ENCODE measurements at regions not wholly inside any gene's neighbourhood (a gene's known extent, or its start where the extent isn't known, plus 50 kb on each side); places are given as distances from the start of the nearest gene placed in this dataset.
"Not testable (repeated sequence)": the region's sequence is repeated elsewhere in the genome, so short reads cannot be mapped to it uniquely, and the experiment has no call there.

DNA sequence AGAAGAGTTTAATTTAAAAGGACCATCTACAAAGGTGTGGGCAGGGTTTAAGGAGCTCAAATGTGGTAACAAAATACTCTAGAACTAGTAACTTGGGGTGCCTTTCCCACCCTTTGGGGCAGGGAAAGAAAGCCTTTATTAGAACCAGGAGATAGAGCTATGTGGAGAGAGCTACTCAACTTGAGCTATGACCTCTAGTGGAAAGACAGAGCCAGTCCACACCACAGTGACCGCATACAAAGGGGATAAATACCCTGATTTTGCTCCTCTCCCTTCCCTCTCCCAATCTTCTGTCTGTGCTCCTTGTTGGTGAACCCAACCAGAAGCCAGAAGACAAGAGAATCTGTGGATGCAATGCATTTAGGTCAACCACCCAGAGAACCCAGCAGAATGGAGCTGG is 54.4 kb upstream of the JAK1 start:
- DNase-seq (ENCODE audit: low spot score) = no peak

DNA sequence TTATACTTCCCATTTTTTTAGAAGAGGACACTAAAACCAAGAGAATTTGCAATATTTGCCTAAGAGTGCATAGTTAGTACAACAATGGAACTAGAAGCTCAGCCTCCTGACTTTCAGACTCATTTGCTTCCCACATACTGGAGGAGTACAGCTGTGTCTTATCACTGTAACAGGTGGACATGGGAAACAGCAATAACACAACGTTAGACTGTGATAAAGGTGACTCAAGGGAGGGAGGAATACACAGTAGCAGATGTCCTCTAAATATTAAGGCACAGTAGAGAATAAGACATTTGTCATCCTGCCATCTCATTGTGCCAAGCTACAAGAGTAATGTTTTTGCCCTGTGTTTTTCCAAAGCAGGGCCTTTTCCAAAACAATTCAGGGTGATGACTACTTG is 55.4 kb upstream of the JAK1 start:
- no peak for DNase-seq (ENCODE audit: low spot score)

DNA sequence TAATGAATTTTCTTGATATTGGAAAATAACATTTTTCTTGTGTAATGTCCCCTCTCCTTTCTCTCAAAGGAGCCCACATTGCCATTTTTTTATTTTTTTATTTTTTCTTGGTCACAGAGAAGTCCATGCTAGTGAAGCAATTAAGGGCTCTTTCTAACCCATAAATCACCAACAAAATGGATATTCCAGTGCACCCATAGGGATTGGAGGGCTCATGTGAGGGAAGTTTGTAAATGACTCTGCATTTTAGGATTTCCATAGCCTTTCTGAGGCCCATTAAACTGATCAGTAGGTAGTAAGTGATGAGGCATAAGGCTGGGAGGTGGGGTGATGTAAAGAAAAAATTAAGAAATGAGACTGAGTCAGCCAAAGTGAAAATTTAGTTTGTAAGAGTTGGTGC is 55.9 kb upstream of the JAK1 start:
- no peak for DNase-seq (ENCODE audit: low spot score)

DNA sequence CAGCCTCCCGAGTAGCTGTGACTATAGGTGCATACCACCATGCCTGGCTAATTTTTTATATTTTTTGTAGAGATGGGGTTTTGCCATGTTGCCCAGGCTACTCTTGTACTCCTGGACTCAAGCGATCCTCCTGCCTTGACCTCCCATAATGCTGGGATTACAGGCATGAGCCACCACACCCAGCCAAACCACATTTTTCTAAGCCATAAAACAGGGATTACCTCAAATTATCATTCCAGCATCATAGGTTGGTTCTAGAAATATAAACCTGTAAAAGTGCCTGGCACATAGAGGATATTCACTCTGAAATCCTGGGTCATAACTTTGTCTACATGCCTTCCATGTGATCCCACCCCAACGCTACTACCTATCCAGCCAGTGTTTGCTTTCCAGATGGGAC is 59.4 kb upstream of the JAK1 start:
- no peak for DNase-seq (ENCODE audit: low spot score)

DNA sequence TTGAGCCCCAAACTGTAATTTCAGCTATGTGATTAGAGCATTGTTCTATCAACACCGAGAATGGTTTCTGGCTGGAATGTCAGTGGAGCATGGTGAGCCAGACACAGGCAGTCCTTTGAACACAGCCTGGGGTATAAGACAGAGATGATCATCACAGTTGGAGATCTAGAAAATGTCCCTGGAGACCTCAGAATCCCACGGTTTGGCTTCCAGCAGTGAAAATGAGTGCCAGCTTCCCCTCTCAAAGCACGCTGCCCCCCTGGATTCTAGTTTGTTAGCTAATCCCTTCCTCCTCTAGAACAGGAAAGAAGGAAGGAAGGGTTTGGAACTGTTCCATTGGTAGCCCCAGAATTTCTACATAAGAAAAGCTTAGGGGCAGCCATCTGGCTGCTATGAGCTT is 59.9 kb upstream of the JAK1 start:
- no peak for DNase-seq (ENCODE audit: low spot score)

DNA sequence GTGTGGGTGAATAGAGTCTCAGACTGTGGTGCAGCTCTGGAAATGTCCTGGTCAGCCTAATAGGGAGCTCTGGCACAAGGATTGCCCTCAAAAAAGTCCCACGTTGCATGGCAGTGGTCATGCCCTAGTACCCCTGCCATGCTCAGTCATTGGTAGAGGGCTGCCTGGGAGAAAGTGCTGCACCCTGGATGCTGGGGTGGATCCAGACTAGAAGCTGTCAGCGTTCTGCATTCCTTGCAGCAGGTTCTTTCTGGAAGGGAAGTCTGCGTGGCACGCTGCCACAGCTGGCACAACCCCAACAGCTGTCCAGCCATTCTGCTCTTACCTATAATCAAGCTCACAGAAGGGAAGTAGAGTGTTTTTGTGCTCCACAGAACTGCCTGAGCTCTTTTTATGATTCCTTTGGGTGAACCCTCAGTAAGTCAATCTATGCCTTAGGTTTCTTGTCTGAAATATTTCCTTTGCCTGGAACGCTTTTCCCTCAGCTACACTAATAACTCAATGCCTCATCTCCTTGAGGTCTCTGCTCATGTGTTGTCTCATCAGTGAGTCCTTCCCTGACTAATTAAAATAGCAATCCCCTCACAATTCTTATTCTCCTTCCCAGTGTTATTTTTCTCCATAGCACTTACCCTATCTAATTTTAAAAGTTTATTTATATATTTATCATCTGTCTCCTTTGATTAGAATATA is 61.5 kb upstream of the JAK1 start:
- no peak for DNase-seq (ENCODE audit: low spot score)

DNA sequence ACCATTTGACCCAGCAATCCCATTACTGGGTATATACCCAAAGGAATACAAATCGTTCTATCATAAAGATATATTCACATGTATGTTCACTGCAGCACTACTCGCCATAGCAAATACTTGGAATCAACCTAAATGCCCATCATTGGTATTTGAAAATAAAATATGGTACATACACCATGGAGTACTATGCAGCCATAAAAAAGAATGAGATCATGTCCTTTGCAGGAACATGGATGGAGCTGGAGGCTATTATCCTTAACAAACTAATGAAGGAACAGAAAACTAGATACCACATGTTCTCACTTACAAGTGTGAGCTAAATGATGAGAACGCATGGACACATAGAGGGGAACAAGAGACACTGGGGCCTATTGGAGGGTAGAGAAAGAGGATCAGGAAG is 63.1 kb upstream of the JAK1 start:
- not testable (repeated sequence) for DNase-seq (ENCODE audit: low spot score)

DNA sequence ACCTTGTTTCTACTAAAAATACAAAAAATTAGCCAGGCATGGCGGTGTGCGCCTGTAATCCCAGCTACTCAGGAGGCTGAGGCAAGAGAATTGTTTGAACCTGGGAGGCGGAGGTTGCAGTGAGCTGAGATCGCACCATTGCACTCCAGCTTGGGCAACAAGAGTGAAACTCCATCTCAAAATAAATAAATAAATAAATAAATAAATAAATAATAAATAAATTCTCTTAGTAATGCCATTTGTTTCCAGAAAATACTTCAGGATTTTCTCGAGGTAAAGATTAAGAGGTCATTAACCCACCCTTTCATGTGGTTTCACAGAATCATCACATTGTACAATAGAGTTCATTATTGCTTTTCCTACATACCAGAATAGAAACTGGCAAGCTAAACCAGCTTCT is 68.5 kb upstream of the JAK1 start:
- DNase-seq (ENCODE audit: low spot score) = not testable (repeated sequence)

DNA sequence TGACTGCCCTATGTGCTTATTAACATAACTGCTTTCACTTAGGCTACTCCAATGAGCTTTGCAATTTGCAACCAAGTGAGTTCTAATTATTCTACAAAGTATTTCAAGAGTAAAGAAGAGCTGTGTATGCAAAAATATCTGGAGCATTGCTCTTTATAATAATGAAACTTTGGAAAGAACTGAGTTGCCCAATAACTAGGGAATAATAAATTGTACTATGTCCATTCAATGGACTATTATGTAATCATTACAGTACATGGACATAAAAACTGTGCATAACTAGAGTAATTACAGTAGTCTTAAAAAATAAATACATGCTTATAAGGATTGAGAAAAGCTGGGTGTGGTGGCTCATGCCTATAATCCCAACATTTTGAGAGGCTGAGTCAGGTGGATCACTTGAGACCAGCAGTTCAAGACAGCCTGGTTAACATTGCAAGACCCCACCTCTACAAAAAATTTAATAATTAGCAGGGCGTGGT is 70.3 kb upstream of the JAK1 start:
- no peak for DNase-seq (ENCODE audit: low spot score)

DNA sequence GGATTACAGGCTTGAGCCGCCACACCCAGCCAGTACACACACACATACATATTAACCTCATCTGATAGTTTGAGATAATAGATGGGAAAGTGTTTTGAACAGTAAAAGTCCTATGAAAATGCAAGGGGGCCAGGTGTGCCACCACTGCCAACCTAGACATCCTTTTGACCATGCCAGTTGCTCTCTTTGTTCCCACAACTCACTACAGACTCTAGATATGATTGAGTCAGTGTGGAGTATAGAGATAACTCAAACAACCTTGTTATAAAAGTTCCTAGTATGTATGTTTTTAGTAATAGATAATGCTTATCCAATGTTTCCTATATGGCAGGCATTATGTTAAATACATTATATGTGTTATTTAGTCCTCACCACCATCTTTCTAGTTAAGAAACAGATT is 72.7 kb upstream of the JAK1 start:
- DNase-seq (ENCODE audit: low spot score) = no peak

DNA sequence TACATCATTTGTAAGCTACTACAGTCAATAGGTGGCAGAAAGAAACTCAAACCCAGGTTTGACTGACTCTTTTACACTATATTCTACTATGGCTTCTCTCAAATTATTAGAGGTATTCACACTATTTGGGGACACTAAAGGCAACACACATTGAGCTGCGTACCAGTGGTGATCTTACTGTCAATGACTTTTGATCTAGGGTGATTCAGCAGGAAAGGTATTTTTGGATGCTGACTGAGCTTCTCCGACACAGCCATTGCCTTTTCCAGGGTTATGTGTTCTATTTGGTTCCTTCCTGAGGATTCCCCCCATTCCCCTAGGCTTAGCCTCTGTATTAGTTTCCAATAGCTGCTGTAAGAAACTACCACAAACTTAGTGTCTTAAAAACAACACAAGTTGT is 73.2 kb upstream of the JAK1 start:
- no peak for DNase-seq (ENCODE audit: low spot score)

DNA sequence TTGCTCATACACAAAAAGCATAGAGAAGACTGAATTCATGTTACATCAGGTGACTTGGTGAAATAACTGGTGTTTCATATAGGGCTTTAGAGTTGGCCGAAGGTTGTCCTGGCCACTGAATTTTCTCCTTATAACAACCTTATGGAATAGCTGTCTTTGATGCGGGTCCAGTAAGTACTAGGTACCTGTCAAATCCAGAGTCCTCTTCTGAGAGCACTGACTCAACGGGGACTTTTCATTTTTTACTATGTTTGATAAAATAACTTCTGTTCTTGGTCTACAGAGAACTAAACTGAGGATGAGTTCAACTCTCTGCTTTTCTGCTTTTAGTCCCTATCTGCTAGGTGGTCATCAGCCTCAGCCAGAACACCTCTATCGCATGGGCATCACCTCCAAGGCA is 76.1 kb upstream of the JAK1 start:
- no peak for DNase-seq (ENCODE audit: low spot score)

DNA sequence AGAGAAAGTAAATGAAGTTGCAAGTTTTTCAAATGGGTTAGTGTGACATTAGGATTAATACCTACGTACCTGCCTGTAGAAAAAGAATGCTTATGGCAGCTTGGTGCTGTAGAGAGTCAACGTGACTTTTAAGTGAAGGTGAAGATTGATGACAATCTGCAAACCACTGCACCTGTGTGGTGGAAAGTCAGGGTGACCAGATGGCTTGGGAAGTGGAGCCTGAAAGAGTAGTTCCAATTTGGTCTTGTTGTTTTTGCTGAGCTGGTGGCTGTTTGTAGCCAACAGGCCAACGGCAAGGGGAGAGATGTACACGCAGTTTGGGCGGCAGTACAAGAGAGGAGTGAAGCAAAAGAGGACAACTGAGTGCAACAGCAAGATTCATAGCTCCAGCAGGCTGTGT is 78.1 kb upstream of the JAK1 start:
- DNase-seq (ENCODE audit: low spot score) = no peak

DNA sequence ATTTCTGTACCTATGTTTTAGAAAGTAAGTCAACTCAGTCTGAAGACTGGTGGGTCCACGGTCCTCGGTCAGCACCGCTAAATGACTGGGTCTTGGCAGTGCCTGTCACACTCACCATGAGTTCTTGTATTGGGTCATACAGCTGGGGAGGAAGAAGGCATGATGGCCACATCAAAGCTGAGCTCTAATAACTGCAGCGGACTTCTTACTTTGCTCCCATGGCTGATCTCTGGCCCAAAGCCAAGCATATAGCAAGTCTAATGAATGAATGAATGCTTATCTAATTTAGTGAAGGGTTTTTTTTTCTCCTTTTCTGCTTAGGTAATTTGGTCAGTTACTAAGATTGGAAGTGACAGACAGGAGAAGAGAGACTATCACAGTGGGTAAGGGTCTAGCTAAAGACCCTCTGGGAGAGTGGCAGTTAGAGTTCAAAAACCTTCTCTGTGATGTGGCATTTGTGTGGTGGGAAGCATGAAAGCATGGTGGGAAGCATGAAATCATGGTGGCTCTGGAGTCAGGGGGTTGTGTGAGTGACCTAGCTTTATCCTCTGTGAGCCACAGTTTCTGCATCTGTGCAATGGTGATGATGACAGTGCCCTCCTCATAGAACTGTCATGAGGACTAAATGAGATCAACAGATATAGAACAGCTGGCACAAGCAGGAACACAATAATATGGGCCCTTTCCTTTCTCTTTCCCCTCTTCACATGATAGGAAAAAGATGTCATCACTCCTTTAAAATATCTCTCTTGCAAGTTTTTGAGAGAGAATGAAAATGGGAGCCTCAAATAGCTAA is 78.9 kb upstream of the JAK1 start:
- DNase-seq (ENCODE audit: low spot score) = no peak

DNA sequence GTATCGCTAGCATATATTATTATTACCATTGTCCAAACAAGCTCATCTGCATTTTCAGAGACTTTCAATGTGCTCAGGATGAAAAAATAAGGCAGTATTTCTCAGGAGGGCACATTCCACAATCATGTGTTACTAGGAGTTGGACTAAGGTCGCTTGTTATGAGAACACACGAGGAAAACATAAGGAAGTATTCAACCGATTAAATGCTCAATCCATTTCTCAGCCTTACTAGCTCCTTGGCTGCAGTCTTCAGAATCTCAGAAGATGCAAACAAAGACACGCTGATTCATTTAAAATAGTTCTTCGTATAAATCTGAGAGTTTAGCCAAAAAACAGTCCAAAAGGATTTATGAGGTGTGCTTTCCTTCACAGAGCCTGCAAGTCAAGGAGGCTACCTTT is 82.0 kb upstream of the JAK1 start:
- DNase-seq (ENCODE audit: low spot score) = no peak

DNA sequence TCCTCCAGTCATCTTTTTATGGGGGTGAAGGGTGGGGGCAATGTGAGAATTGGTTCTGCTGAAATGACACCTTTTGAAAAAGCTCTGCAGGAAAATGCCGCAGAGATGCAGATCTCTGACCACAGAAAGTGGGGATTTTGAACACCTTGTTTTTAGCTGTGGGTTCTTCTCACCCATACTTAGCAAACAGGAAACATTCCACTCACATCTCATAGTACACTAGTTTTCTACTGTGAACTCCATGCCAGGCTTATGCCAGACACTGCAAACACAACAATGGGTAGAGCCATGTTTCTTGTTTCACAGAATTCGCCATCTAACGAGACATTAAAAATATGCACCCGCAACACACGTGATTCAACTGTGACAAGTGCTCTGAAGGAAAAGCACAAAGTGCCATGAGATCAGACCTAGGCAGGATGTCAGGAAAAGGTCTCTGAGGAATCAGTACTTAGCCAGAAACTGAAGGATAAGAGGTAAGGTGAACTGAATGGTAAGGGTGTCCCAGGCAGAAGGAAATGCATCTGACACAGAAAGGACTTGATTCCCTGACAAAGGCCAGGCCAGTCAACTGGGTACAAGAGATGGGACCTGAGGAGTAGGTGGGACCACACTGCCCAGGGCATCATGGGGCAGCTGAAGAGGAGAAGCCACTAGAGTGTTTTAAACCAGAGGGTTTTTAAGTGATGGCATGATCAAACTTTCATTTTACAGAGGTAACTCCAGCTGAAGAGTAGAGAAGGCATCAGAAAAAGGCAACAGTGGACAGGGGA is 83.8 kb upstream of the JAK1 start:
- no peak for DNase-seq (ENCODE audit: low spot score)

DNA sequence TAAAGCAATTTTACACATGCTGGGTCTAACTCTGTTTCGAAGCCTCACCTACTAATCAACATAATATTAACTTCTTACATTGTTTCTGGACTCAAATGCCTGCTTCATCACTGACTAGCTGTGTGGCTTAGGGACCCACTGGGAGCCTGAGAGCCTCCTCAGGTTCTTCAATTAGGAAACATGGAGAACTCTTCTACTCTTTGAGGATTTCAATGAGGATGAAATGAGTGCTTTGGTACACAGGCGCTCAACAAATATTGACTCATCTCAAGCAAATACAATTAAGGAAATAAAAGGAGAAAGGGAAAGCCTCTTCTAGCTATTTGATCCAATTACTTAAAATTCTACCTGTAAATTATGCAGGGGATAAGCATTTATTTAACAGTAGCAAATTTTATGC is 84.4 kb upstream of the JAK1 start:
- DNase-seq (ENCODE audit: low spot score) = no peak

DNA sequence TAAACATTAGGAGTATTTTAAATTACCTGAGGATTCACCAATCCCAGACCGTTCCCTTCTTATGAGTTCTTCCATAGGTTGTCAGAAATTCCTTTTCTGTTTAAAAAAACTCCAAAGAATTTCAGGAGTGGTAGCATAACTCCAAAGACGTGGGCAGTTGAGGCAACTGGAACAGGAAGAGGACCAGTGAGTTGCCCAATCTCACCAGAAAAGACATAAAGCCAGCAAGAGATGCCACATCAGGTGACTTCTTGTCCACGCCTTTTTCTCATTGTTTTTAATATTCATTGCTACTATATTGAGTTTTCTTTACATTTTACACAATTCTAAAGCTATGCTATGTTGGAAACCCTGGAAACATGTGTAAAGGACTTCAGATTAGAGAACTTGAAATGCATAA is 88.1 kb upstream of the JAK1 start:
- DNase-seq (ENCODE audit: low spot score) = no peak

DNA sequence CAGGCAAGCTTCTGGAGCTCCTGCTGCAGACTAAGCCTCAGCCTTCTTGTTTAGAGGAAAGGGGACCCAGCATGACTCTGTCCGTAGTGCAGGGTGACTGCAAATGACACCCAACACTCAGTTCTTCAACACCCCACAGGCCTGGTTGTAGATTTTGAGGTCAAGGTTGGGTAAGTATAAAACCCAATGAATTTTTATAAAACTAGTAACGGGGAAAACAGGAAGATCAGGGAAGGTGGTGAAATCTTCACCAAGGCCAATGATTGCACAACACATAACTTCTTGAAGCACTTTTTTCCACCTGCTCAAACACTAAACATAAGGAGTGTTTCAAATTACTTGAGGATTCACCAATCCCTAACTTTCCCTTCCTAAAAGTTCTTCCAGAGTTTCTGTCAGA is 89.4 kb upstream of the JAK1 start:
- DNase-seq (ENCODE audit: low spot score) = no peak

DNA sequence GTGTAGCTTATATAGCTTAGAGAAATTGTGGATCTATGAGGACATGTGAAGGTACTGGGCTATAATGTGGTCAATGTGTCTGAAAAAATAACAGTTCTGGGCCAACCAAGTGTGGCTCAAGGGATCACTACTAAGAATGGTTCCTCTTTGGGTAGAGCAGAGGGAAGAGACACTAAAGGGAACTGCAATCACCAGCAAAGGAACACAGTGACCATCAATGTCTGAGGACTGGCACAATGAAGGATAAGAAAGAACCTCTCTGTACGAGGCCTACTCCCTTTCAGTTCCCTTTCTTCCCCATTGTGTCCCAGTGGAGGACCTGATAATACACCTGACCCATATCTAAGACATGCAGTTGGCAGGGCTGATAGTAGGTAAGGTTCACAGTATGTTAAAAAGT is 89.9 kb upstream of the JAK1 start:
- DNase-seq (ENCODE audit: low spot score) = no peak

DNA sequence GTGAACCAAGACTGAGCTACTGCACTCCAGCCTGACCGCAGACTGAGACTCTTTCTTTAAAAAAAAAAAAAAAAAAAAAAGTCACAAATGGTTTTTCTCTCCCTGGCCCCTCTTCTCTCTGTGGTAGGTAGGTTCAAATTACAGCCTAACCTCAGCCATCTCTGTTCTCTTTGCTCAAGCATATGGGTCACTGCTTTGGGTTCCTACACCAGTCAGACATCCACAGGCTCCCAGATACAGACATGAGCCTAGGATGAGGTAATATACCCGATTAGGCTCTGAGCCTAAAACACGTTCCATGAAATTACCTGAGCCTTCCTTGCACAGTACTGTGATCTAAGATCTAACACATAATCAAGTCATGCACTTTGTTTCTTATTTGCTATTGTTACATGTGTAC is 90.5 kb upstream of the JAK1 start:
- DNase-seq (ENCODE audit: low spot score) = no peak

DNA sequence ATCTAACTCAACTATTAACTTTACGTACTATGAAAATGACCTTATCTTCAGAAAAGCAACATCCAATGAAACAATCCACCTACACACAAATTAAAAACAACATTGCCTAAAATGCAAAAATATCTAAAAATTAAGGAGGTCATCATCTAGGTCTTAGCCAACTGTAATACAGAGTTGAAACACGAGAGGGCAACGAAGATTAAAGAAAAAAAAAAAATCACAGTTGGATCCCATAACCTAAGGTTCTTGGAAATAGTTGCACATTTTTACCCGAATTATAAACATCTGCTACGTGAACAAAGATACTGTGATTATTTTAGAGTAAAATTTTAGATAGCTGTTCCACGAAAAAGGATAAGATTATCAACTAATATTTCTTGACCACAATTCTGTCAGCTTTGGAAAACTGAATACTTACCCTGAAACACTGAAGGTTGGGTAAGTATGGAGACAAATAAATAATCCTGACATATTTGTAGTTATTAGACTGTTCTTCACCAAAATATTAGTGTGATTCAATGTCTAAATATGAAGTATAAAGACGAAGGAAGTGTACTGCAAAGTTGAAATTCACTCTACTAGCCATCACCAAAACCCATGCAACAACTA is 88.0 kb upstream of the AK4 start:
- peak; percentile 31 for DNase-seq (ENCODE audit: low spot score)

All from H4 (cell line).